Fibroblast of pulmonary artery (primary cell): ENCODE measurements at regions not wholly inside any gene's neighbourhood (a gene's known extent, or its start where the extent isn't known, plus 50 kb on each side); places are given as distances from the start of the nearest gene placed in this dataset.

Experiments
- DNase-seq: peaks from one replicate; pipeline ENCODE4 v3.0.0-alpha.2; 2010; ENCODE audit warnings: low read depth
- H3K4me3 ChIP-seq: replicated peaks from 2 replicates; pipeline ENCODE4 v1.5.1; 2011; ENCODE audit warnings: low read depth, mild to moderate bottlenecking, control low read depth, low read length, moderate library complexity
- CTCF ChIP-seq: IDR thresholded peaks from 2 replicates; pipeline ENCODE4 v1.5.1; 2011; ENCODE audit warnings: mild to moderate bottlenecking, control low read depth, low read length, inconsistent platforms; ENCODE audit errors: missing control alignments

GRCh38 chr2:6749962-6750361 is 115.7 kb downstream of the CMPK2 start:
- no peak for TF ChIP-seq CTCF
- H3K4me3 ChIP-seq: no peak overlapping the region
- no peak for DNase-seq

DNA sequence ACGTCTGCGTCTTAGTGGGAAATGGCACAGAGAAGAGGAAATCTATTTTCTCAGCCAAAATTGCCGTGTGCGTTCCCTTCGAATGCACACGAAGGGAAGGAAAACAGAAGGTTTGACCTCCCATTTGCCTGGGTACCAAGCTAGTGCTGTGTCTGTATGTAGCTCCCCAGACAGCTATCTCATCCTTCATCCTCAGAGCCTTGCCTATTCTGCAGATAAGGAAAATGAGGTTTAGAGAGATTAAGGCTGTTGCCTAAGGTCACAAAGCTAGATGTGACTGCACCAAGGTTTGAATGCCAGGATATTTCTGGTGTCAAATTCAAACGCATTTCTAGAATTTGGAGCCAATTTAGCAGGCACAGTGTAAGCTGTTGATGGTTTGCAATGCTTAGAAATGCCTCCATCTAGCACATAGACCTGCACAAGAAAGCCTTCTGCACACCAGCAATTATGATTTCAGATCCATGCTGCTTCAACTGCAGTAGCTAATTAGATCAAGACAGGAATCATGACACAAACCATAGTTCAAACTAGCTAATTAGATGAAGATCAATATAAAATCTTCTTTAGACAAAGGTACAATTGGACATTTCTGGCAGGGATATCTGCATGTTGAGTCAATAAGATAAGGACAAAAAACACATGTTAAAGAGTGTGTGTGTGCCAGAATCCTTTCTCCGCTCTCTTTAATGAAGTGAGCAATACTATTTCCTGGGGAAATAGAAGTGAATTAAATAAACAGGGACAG is 115.1 kb downstream of the CMPK2 start:
- no peak overlapping the region for H3K4me3 ChIP-seq
- no peak for TF ChIP-seq CTCF
- no peak for DNase-seq

DNA sequence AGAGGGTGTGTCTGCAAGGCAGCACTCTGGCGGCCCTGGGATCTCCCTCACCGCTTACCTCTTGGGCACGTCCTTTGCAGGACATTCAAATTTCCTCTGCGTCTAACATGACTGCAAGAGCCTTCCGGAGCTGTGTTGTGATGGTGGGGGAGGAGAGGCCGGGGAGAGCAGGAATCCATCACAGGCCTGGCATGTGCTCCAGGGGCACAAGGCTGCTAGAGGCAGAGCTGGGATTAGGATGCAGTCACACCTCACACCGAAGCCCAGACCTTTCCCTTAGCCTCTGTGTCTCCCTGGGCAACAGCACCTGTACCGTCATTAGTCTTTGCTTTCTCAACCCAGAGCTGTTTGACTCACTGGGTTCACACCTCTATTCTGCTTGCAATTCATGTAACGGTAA is 111.3 kb downstream of the CMPK2 start:
- no peak overlapping the region for H3K4me3 ChIP-seq
- no peak for DNase-seq
- no peak for TF ChIP-seq CTCF

DNA sequence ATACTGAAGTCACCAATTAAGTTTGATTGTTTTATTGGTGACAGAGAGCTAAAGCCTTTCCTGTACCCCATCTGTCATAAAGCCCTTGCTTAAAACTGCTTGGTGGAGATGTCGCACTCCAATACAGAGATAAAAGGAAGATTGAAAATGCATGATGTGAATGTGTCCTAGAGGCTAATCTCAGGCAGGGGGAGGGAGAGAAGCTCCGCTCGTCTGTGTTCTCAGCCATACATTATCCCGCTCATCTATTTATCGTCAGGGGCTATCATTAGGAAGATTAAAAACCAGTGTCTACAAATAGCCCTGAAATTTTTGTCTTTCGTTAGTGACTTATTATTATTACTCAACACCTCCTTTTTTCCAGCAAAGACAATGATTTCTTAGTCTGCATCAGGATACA is 110.3 kb downstream of the CMPK2 start:
- H3K4me3 ChIP-seq: no peak overlapping the region
- no peak for DNase-seq
- TF ChIP-seq CTCF: no peak

GRCh38 chr2:6757215-6757614 is 108.5 kb downstream of the CMPK2 start:
- H3K4me3 ChIP-seq: no peak overlapping the region
- TF ChIP-seq CTCF: no peak
- no peak for DNase-seq

GRCh38 chr2:6759689-6760088 is 106.0 kb downstream of the CMPK2 start:
- no peak for TF ChIP-seq CTCF
- no peak overlapping the region for H3K4me3 ChIP-seq

GRCh38 chr2:6760132-6760531 is 105.6 kb downstream of the CMPK2 start:
- no peak for DNase-seq
- TF ChIP-seq CTCF: no peak
- H3K4me3 ChIP-seq: no peak overlapping the region

More at GRCh38 chr2:6759689-6760088, 106.0 kb downstream of the CMPK2 start:
- DNase-seq: no peak
